Kidney (tissue), 13 donors: ENCODE measurements at regions not wholly inside any gene's neighbourhood (a gene's known extent, or its start where the extent isn't known, plus 50 kb on each side); places are given as distances from the start of the nearest gene placed in this dataset.

Experiments
- DNase-seq, 5 donors: peaks; one replicate each; pipeline ENCODE4 v3.0.0-alpha.2; 2013 to 2020
- FAIRE-seq: peaks from 2 replicates; lab custom pipeline; 2012; peaks lifted over from hg19 to GRCh38; lab: Jason Lieb, UNC
- H3K27ac ChIP-seq, 2 donors: one replicate each; pipeline ENCODE4 v1.7.0; 2013; ENCODE audit warnings: low read depth in 2 of 2, low read length in 2 of 2, inconsistent platforms in 1 of 2
- H3K27me3 ChIP-seq: one replicate; pipeline ENCODE4 v1.7.1; 2013; ENCODE audit warnings: low read length, inconsistent platforms; ENCODE audit not compliant: control insufficient read depth, insufficient read depth
- H3K36me3 ChIP-seq, 3 donors: one replicate each; pipeline versions ENCODE4 v1.7.0 to v1.7.1; 2013; ENCODE audit warnings: low read length in 3 of 3, control low read depth in 1 of 3, inconsistent platforms in 1 of 3; ENCODE audit not compliant: insufficient read depth in 3 of 3, control insufficient read depth in 2 of 3
- H3K4me1 ChIP-seq, 3 donors: one replicate each; pipeline versions ENCODE4 v1.7.0 to v1.7.1; 2013; ENCODE audit warnings: low read length in 3 of 3, inconsistent platforms in 1 of 3, low read depth in 1 of 3; ENCODE audit not compliant: control insufficient read depth in 2 of 3, insufficient read depth in 2 of 3
- H3K4me3 ChIP-seq, 3 donors: one replicate each; pipeline versions ENCODE4 v1.7.0 to v1.8.1; 2013; ENCODE audit warnings: low read length in 3 of 3, control low read depth in 1 of 3, inconsistent platforms in 1 of 3
- H3K9ac ChIP-seq, 3 donors: one replicate each; pipeline versions ENCODE4 v1.7.0 to v1.7.1; 2013; ENCODE audit warnings: low read length in 3 of 3, control low read depth in 1 of 3, inconsistent platforms in 1 of 3
- H3K9me3 ChIP-seq, 3 donors: one replicate each; pipeline versions ENCODE4 v1.7.0 to v1.7.1; 2013; ENCODE audit warnings: low read length in 3 of 3, control low read depth in 1 of 3, inconsistent platforms in 1 of 3; ENCODE audit not compliant: control insufficient read depth in 2 of 3, insufficient read depth in 1 of 3
- CTCF ChIP-seq: IDR thresholded peaks from 3 replicates; pipeline ENCODE4 v1.5.1; 2012; ENCODE audit warnings: mild to moderate bottlenecking, moderate library complexity, borderline replicate concordance; ENCODE audit not compliant: insufficient read depth; ENCODE audit errors: extremely low read depth
- intact Hi-C: fragments of 100-400 bp; cut with DNase I; formaldehyde crosslinking; loops from one replicate; pipeline ENCODE4 v1.11.1; 2022
- donor health status: control.
- donor health status: control.
- donor health status: control.
- donor health status: control.
- donor health status: control.
- donor health status: DM: yes; HTN: yes; CAD: no.
- donor health status: Normal renal cell carcinoma (clear cell type).

GRCh38 chr2:65607662-65608305 lies 175.4 kb upstream of the SPRED2 start:
- DNase-seq = peak in 3 of 5 donors; percentile 25 to 38 (median 25)
- intact Hi-C loops = no loop called here
- no peak overlapping the region for H3K4me3 ChIP-seq
- no peak for TF ChIP-seq CTCF
- H3K9me3 ChIP-seq = no peaks in the 10 kb centered on the region
- no peak overlapping the region for H3K27ac ChIP-seq
- H3K4me1 ChIP-seq = no peaks in the 10 kb centered on the region
- no peak overlapping the region for H3K9ac ChIP-seq
- no peaks in the 10 kb centered on the region for H3K27me3 ChIP-seq
- H3K36me3 ChIP-seq = no peaks in the 10 kb centered on the region
- no peak for FAIRE-seq

GRCh38 chr2:65605743-65606058 lies 173.3 kb upstream of the SPRED2 start:
- DNase-seq (no peak), FAIRE-seq (no peak)
- no peaks in the 10 kb centered on the region for H3K9me3 ChIP-seq
- H3K27ac ChIP-seq = no peak overlapping the region
- no peaks in the 10 kb centered on the region for H3K36me3 ChIP-seq
- H3K4me1 ChIP-seq = no peaks in the 10 kb centered on the region
- H3K4me3 ChIP-seq = no peak overlapping the region
- TF ChIP-seq CTCF = no peak
- H3K9ac ChIP-seq = no peak overlapping the region
- no peaks in the 10 kb centered on the region for H3K27me3 ChIP-seq
- intact Hi-C loops = no loop called here

GRCh38 chr2:65605058-65605742 lies 172.8 kb upstream of the SPRED2 start:
- no peak overlapping the region for H3K4me3 ChIP-seq
- H3K4me1 ChIP-seq = no peaks in the 10 kb centered on the region
- no peaks in the 10 kb centered on the region for H3K9me3 ChIP-seq
- TF ChIP-seq CTCF = no peak
- H3K27ac ChIP-seq = no peak overlapping the region
- FAIRE-seq (no peak), DNase-seq (no peak)
- H3K27me3 ChIP-seq = no peaks in the 10 kb centered on the region
- no peaks in the 10 kb centered on the region for H3K36me3 ChIP-seq
- intact Hi-C loops = no loop called here
- no peak overlapping the region for H3K9ac ChIP-seq
